Gastrocnemius medialis (tissue), 4 donors: ENCODE measurements at regions not wholly inside any gene's neighbourhood (a gene's known extent, or its start where the extent isn't known, plus 50 kb on each side); places are given as distances from the start of the nearest gene placed in this dataset.

ENCODE experiments used
- POLR2A ChIP-seq, 2 donors: fragments of 450-650 bp; IDR thresholded peaks; one replicate each; pipeline ENCODE4 v1.6.1; 2017; ENCODE audit warnings: antibody characterized with exemption in 2 of 2, mild to moderate bottlenecking in 2 of 2, moderate library complexity in 2 of 2
- TF ChIP-seq, protein P1 (sequence below), 5 experiments: fragments of 450-650 bp in 3 of 5; fragments of 200-600 bp in 2 of 5; sonication (generic) in 2 of 5; IDR thresholded peaks in 4 of 5; conservative IDR thresholded peaks in 1 of 5; 1 replicate in 4 of 5; 2 replicates in 1 of 5; pipeline ENCODE4 v1.5.1; 2016 to 2019; ENCODE audit warnings: antibody characterized with exemption in 5 of 5, mild to moderate bottlenecking in 3 of 5, moderate library complexity in 3 of 5

DNA sequence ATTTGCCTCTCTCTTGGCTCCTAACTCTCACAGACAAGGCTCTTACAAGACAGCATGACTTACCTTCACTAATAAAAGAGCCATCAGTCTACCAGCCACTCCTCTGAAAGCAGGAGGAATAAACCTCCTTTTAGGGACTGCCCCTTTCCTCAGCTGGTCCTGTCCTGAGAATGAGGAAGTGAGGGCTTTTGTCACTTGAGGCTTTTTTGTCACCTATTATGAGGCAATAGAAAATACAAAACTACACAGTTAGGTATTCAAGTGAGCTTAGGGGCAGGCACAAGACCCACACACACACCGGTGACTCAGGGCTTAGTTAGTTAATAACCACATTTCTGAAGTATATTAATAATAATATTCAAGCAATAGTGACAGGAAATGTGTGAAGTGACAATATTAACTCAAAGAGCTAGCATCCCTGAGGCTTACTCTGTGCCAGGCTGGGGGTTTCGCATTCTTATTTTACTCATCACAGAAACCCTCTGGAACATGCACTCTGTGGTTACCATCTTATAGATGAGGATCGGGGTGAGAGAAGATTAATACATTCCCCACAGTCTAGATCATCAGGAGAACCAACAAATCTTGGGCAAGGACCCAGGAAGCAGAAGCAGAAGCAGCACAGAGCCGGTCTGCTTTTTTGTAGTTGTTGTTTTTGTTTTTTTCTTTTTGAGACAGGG, 379.9 kb downstream of the LIG4 start:
- TF ChIP-seq, protein P1, sequence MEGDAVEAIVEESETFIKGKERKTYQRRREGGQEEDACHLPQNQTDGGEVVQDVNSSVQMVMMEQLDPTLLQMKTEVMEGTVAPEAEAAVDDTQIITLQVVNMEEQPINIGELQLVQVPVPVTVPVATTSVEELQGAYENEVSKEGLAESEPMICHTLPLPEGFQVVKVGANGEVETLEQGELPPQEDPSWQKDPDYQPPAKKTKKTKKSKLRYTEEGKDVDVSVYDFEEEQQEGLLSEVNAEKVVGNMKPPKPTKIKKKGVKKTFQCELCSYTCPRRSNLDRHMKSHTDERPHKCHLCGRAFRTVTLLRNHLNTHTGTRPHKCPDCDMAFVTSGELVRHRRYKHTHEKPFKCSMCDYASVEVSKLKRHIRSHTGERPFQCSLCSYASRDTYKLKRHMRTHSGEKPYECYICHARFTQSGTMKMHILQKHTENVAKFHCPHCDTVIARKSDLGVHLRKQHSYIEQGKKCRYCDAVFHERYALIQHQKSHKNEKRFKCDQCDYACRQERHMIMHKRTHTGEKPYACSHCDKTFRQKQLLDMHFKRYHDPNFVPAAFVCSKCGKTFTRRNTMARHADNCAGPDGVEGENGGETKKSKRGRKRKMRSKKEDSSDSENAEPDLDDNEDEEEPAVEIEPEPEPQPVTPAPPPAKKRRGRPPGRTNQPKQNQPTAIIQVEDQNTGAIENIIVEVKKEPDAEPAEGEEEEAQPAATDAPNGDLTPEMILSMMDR (IDR thresholded peaks at IDR 0.05 in 4 of 5, conservative IDR thresholded peaks at IDR 0.05 in 1 of 5) = no peak
- no peak for TF ChIP-seq POLR2A (IDR thresholded peaks at IDR 0.05)
